ENCODE measurements at regions not wholly inside any gene's neighbourhood (a gene's known extent, or its start where the extent isn't known, plus 50 kb on each side); places are given as distances from the start of the nearest gene placed in this dataset.
A peak's percentile ranks its signal among the peaks of the same experiment; 100 is the strongest.
"Not testable (repeated sequence)": the region's sequence is repeated elsewhere in the genome, so short reads cannot be mapped to it uniquely, and the experiment has no call there.

DNA sequence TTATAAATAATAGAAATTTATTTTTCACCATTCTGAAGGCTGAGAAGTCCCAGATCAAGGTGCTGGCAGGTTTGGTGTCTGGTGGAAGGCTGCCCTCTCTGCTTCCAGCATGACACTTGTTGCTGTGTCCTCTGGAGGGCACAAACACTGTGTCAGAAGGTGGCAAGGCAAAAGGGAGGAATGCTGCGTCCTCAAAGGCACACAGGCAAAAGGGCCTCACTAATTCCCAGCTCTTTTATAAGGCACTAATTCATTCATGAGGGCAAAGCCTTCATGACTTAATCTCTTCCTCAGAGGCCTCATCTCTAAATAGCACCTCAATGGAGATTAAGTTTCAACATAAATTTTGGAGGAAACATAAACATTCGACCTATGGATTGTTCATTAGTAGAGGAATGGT lies 209.5 kb upstream of the SMLR1 start:
- no peak overlapping the region for H3K4me3 ChIP-seq (ENCODE audit: low read depth, low read length)
- TF ChIP-seq, protein P1, sequence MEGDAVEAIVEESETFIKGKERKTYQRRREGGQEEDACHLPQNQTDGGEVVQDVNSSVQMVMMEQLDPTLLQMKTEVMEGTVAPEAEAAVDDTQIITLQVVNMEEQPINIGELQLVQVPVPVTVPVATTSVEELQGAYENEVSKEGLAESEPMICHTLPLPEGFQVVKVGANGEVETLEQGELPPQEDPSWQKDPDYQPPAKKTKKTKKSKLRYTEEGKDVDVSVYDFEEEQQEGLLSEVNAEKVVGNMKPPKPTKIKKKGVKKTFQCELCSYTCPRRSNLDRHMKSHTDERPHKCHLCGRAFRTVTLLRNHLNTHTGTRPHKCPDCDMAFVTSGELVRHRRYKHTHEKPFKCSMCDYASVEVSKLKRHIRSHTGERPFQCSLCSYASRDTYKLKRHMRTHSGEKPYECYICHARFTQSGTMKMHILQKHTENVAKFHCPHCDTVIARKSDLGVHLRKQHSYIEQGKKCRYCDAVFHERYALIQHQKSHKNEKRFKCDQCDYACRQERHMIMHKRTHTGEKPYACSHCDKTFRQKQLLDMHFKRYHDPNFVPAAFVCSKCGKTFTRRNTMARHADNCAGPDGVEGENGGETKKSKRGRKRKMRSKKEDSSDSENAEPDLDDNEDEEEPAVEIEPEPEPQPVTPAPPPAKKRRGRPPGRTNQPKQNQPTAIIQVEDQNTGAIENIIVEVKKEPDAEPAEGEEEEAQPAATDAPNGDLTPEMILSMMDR (IDR thresholded peaks at IDR 0.05; ENCODE audit: low read depth, low read length, missing control alignments) = no peak
- no peak for DNase-seq (ENCODE audit: low read depth)

DNA sequence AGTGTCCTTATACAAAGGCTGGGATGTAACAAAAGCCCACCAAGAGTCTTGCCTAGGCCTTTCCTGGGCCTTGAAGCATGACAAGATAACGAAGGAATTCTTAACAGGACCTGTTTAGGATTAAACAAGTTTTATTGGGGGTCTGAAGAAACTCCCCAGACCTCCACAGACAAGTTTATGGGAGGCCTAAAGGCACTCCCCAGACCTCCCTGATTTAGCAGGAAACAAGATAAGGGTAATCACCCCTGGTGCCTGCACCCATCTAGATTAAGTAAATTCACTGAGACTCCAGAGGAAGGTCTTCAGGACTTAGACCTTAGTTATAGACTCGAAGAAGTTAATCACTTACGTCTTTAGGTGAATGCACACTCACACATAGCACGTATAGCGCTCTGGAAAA lies 208.4 kb upstream of the SMLR1 start:
- not testable (repeated sequence) for H3K4me3 ChIP-seq (ENCODE audit: low read depth, low read length)

DNA sequence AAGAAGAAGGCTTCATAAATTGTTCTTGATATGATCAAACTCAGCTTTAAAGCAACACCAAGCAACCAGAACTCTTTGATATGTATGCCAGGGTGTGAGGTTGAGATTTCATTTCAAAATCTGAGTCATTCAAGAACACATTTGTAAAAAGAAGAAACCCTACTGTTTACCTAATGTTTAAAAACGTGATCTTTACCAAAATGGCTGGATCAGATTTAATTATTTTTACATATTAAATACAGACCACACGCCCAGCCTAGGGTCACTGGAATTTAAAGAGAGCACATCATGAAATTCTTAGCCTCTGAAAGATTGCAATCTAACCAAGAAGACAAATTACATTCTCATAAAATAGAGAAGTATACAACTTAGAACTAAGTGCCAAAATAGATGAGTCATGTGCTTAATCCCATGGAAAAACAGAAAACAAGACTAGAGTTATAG lies 206.8 kb upstream of the SMLR1 start:
- no peak for DNase-seq (ENCODE audit: low read depth)
- TF ChIP-seq, protein P1 (IDR thresholded peaks at IDR 0.05; ENCODE audit: low read depth, low read length, missing control alignments) = no peak
- H3K4me3 ChIP-seq (ENCODE audit: low read depth, low read length) = no peak overlapping the region

More for the DNA sequence above, 208.4 kb upstream of the SMLR1 start:
- DNase-seq (ENCODE audit: low read depth) = not testable (repeated sequence)

DNA sequence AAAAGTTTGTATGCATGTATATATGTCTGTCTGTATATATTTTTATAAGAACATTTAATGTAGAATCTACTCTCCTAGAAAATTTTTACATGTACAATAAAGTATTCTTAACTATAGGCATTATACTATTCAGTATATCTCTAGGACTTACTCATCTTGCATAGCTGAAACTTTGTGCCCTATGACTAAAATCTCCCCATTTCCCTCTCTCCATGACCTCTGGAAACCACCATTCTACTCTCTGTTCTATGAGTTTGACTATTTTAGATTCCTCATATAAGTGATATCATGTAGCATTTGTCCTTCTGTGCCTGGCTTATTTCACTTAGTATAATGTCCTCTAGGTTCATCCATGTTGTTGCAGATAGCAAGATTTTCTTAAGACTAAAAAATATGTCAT lies 205.1 kb upstream of the SMLR1 start:
- TF ChIP-seq, protein P1 (IDR thresholded peaks at IDR 0.05; ENCODE audit: low read depth, low read length, missing control alignments) = no peak
- no peak for DNase-seq (ENCODE audit: low read depth)
- no peak overlapping the region for H3K4me3 ChIP-seq (ENCODE audit: low read depth, low read length)

GRCh38 chr6:130624046-130624445 lies 203.2 kb upstream of the SMLR1 start:
- peak; percentile 15 for DNase-seq (ENCODE audit: low read depth)
- TF ChIP-seq, protein P1 (IDR thresholded peaks at IDR 0.05; ENCODE audit: low read depth, low read length, missing control alignments) = no peak
- H3K4me3 ChIP-seq (ENCODE audit: low read depth, low read length) = no peak overlapping the region

DNA sequence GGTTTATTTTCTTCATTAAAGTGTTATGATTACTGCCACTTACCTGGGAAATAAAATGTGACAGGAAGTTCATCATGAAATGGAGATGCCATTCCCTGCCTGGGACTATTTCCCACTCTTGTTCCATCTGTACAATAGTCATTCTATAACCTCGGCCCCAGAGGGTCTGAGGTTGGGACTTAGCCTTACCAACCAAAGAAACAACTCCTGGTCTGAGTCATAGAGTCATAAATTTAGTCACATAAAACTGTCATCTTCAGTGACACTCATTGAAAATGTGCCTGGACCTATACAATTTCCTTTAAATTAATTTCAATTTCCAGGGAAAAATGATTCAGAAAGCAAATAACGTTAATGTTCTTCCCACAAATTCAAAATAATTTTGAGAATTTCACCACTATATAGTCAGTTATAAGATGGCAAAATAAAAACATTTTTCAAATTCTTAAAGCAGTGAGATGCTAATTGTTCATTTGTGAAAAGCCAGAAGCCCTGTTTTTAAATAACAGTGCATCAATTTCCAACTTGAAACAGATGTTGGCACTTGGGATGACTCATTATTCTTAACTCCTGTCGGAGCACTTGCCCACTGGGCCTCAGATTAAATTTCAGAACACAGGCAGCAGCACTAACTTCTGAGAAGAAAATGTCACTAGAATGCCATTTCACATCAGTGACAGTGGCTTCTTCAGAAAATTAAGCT lies 201.2 kb upstream of the SMLR1 start:
- no peak for DNase-seq (ENCODE audit: low read depth)
- H3K4me3 ChIP-seq (ENCODE audit: low read depth, low read length) = no peak overlapping the region
- TF ChIP-seq, protein P1 (IDR thresholded peaks at IDR 0.05; ENCODE audit: low read depth, low read length, missing control alignments) = no peak

DNA sequence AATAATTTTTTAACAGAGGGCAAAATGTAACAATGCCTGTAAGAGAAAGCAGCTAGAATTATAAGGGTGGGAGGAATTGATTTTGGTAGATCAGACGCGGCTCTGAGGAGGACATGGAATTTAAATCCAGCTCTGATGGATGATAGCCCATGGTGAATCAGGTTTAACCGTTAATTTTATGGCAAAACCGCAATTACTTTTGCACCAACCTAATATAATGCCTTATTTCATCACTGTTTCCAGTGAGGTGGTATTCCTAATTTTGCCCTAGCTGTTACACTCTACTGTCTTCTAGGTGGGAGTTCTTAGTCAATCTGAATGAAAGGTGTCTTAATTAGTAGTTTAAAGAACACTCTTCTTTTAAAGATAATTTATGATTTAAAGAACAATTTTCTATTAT lies 198.3 kb upstream of the SMLR1 start:
- no peak overlapping the region for H3K4me3 ChIP-seq (ENCODE audit: low read depth, low read length)
- DNase-seq (ENCODE audit: low read depth) = no peak
- TF ChIP-seq, protein P1 (IDR thresholded peaks at IDR 0.05; ENCODE audit: low read depth, low read length, missing control alignments) = no peak
